ENCODE measurements at regions not wholly inside any gene's neighbourhood (a gene's known extent, or its start where the extent isn't known, plus 50 kb on each side); places are given as distances from the start of the nearest gene placed in this dataset.

- in situ Hi-C loops (cut with MboI; ENCODE audit: low pct_unique_long_range_greater_than_20kb, low sequenced_read_pairs) = no loop called here
These were observed 366.9 kb downstream of the EPHA4 start for GRCh38 chr2:221205103-221205673.

GRCh38 chr2:221210686-221211085 lies 361.4 kb downstream of the EPHA4 start:
- DNase-seq = no peak
- in situ Hi-C loops (cut with MboI; ENCODE audit: low pct_unique_long_range_greater_than_20kb, low sequenced_read_pairs) = no loop called here

More at GRCh38 chr2:221205103-221205673, 366.9 kb downstream of the EPHA4 start:
- no peak for DNase-seq

GRCh38 chr2:221211653-221212052 lies 360.5 kb downstream of the EPHA4 start:
- in situ Hi-C loops (cut with MboI; ENCODE audit: low pct_unique_long_range_greater_than_20kb, low sequenced_read_pairs) = no loop called here
- no peak for DNase-seq

- no peak for DNase-seq
- in situ Hi-C loops (cut with MboI; ENCODE audit: low pct_unique_long_range_greater_than_20kb, low sequenced_read_pairs) = no loop called here
These were observed 360.0 kb downstream of the EPHA4 start for GRCh38 chr2:221212105-221212504.

GRCh38 chr2:221215487-221215886 lies 356.6 kb downstream of the EPHA4 start:
- in situ Hi-C loops (cut with MboI; ENCODE audit: low pct_unique_long_range_greater_than_20kb, low sequenced_read_pairs) = no loop called here
- no peak for DNase-seq

GRCh38 chr2:221216636-221217035 lies 355.5 kb downstream of the EPHA4 start:
- no peak for DNase-seq
- in situ Hi-C loops (cut with MboI; ENCODE audit: low pct_unique_long_range_greater_than_20kb, low sequenced_read_pairs) = no loop called here

- in situ Hi-C loops (cut with MboI; ENCODE audit: low pct_unique_long_range_greater_than_20kb, low sequenced_read_pairs) = no loop called here
- DNase-seq = no peak
These were observed 346.4 kb downstream of the EPHA4 start for GRCh38 chr2:221225752-221226151.

- in situ Hi-C loops (cut with MboI; ENCODE audit: low pct_unique_long_range_greater_than_20kb, low sequenced_read_pairs) = no loop called here
- DNase-seq = no peak
These were observed 343.8 kb downstream of the EPHA4 start for GRCh38 chr2:221228214-221228769.

GRCh38 chr2:221229099-221229498 lies 343.0 kb downstream of the EPHA4 start:
- DNase-seq = no peak
- in situ Hi-C loops (cut with MboI; ENCODE audit: low pct_unique_long_range_greater_than_20kb, low sequenced_read_pairs) = no loop called here

- no peak for DNase-seq
- in situ Hi-C loops (cut with MboI; ENCODE audit: low pct_unique_long_range_greater_than_20kb, low sequenced_read_pairs) = no loop called here
These were observed 340.6 kb downstream of the EPHA4 start for GRCh38 chr2:221231511-221231910.

GRCh38 chr2:221235941-221236340 lies 336.2 kb downstream of the EPHA4 start:
- in situ Hi-C loops (cut with MboI; ENCODE audit: low pct_unique_long_range_greater_than_20kb, low sequenced_read_pairs) = no loop called here
- DNase-seq = no peak

- no peak for DNase-seq
These were observed 331.0 kb downstream of the EPHA4 start for GRCh38 chr2:221241072-221241471.

GRCh38 chr2:221243771-221244170 lies 328.3 kb downstream of the EPHA4 start:
- DNase-seq = no peak
- in situ Hi-C loops (cut with MboI; ENCODE audit: low pct_unique_long_range_greater_than_20kb, low sequenced_read_pairs) = no loop called here

More at GRCh38 chr2:221241072-221241471, 331.0 kb downstream of the EPHA4 start:
- in situ Hi-C loops (cut with MboI; ENCODE audit: low pct_unique_long_range_greater_than_20kb, low sequenced_read_pairs) = no loop called here

- no peak for DNase-seq
- in situ Hi-C loops (cut with MboI; ENCODE audit: low pct_unique_long_range_greater_than_20kb, low sequenced_read_pairs) = no loop called here
These were observed 327.1 kb downstream of the EPHA4 start for GRCh38 chr2:221245045-221245444.

GRCh38 chr2:221245772-221246171 lies 326.3 kb downstream of the EPHA4 start:
- in situ Hi-C loops (cut with MboI; ENCODE audit: low pct_unique_long_range_greater_than_20kb, low sequenced_read_pairs) = no loop called here
- no peak for DNase-seq

- DNase-seq = no peak
- in situ Hi-C loops (cut with MboI; ENCODE audit: low pct_unique_long_range_greater_than_20kb, low sequenced_read_pairs) = no loop called here
These were observed 317.8 kb downstream of the EPHA4 start for GRCh38 chr2:221254299-221254698.

- no peak for DNase-seq
- in situ Hi-C loops (cut with MboI; ENCODE audit: low pct_unique_long_range_greater_than_20kb, low sequenced_read_pairs) = no loop called here
These were observed 316.2 kb downstream of the EPHA4 start for GRCh38 chr2:221255862-221256261.

GRCh38 chr2:221258464-221258863 lies 313.6 kb downstream of the EPHA4 start:
- in situ Hi-C loops (cut with MboI; ENCODE audit: low pct_unique_long_range_greater_than_20kb, low sequenced_read_pairs) = no loop called here
- DNase-seq = no peak

GRCh38 chr2:221262651-221263050 lies 309.5 kb downstream of the EPHA4 start:
- DNase-seq = no peak
- in situ Hi-C loops (cut with MboI; ENCODE audit: low pct_unique_long_range_greater_than_20kb, low sequenced_read_pairs) = no loop called here

GRCh38 chr2:221263573-221263972 lies 308.5 kb downstream of the EPHA4 start:
- no peak for DNase-seq
- in situ Hi-C loops (cut with MboI; ENCODE audit: low pct_unique_long_range_greater_than_20kb, low sequenced_read_pairs) = no loop called here

GRCh38 chr2:221264318-221264717 lies 307.8 kb downstream of the EPHA4 start:
- in situ Hi-C loops (cut with MboI; ENCODE audit: low pct_unique_long_range_greater_than_20kb, low sequenced_read_pairs) = no loop called here
- no peak for DNase-seq
